Suprapubic skin (tissue), 4 donors: ENCODE measurements at regions not wholly inside any gene's neighbourhood (a gene's known extent, or its start where the extent isn't known, plus 50 kb on each side); places are given as distances from the start of the nearest gene placed in this dataset.

ENCODE experiments used
- DNase-seq, 2 donors: peaks; one replicate each; pipeline ENCODE4 v3.0.0-alpha.2; 2019; ENCODE audit warnings: low spot score in 2 of 2
- H3K27ac ChIP-seq: fragments of 200-600 bp; sonication (generic); one replicate; pipeline ENCODE4 v1.5.1; 2019
- H3K27me3 ChIP-seq: fragments of 200-600 bp; sonication (generic); one replicate; pipeline ENCODE4 v1.5.1; 2019
- H3K36me3 ChIP-seq: fragments of 200-600 bp; sonication (generic); one replicate; pipeline ENCODE4 v1.5.1; 2019
- H3K4me1 ChIP-seq: fragments of 200-600 bp; sonication (generic); one replicate; pipeline ENCODE4 v1.5.1; 2019
- H3K4me3 ChIP-seq: fragments of 200-600 bp; sonication (generic); one replicate; pipeline ENCODE4 v1.5.1; 2019; ENCODE audit warnings: mild to moderate bottlenecking
- H3K9me3 ChIP-seq: fragments of 200-600 bp; sonication (generic); one replicate; pipeline ENCODE4 v1.5.1; 2019
- CTCF ChIP-seq, 2 donors: fragments of 200-600 bp in 1 of 2; fragments of 450-650 bp in 1 of 2; sonication (generic) in 1 of 2; IDR thresholded peaks; one replicate each; pipeline ENCODE4 v1.5.1; 2016 to 2019; ENCODE audit warnings: antibody characterized with exemption in 2 of 2, mild to moderate bottlenecking in 1 of 2, moderate library complexity in 1 of 2
- EP300 ChIP-seq: sonication (generic); formaldehyde crosslinking; IDR thresholded peaks from one replicate; pipeline ENCODE4 v1.6.1; 2017; ENCODE audit warnings: antibody characterized with exemption
- POLR2A ChIP-seq, 2 donors: fragments of 450-650 bp; IDR thresholded peaks; one replicate each; pipeline ENCODE4 v1.6.1; 2017; ENCODE audit warnings: antibody characterized with exemption in 2 of 2, mild to moderate bottlenecking in 2 of 2, moderate library complexity in 2 of 2
- POLR2AphosphoS5 ChIP-seq, 3 donors: sonication (generic); formaldehyde crosslinking; IDR thresholded peaks; one replicate each; pipeline ENCODE4 v1.6.1; 2017; ENCODE audit warnings: antibody characterized with exemption in 3 of 3
- WGBS: methylation state at CpG from one replicate; pipeline ENCODE4 v1.1.5; 2018; 5-methylcytosine and 5-hydroxymethylcytosine counted together

GRCh38 chr12:42669553-42669952 lies 80.0 kb upstream of the PRICKLE1 start:
- H3K4me3 ChIP-seq = no peak overlapping the region
- H3K9me3 ChIP-seq = no peaks in the 10 kb centered on the region
- H3K4me1 ChIP-seq = no peaks in the 10 kb centered on the region
- WGBS = 34% methylated on average over 2 of the region's 2 CpGs
- no peaks in the 10 kb centered on the region for H3K27me3 ChIP-seq
- DNase-seq = no peak
- no peak overlapping the region for H3K27ac ChIP-seq
- no peaks in the 10 kb centered on the region for H3K36me3 ChIP-seq
- TF ChIP-seq EP300 (no peak), POLR2AphosphoS5 (IDR thresholded peaks at IDR 0.05) (no peak), POLR2A (IDR thresholded peaks at IDR 0.05) (no peak), CTCF (IDR thresholded peaks at IDR 0.05) (no peak)

GRCh38 chr12:42666671-42667243 lies 77.2 kb upstream of the PRICKLE1 start:
- Histone ChIP-seq H3K4me3 (no peak overlapping the region), H3K9me3 (no peaks in the 10 kb centered on the region), H3K27ac (no peak overlapping the region), H3K36me3 (no peaks in the 10 kb centered on the region), H3K4me1 (no peaks in the 10 kb centered on the region), H3K27me3 (no peaks in the 10 kb centered on the region)
- WGBS = 75% methylated on average over 5 of the region's 5 CpGs
- TF ChIP-seq CTCF (IDR thresholded peaks at IDR 0.05) (no peak), EP300 (no peak), POLR2A (IDR thresholded peaks at IDR 0.05) (no peak), POLR2AphosphoS5 (IDR thresholded peaks at IDR 0.05) (no peak)
- DNase-seq = no peak

GRCh38 chr12:42663621-42664020 lies 74.1 kb upstream of the PRICKLE1 start:
- Histone ChIP-seq H3K4me3 (no peak overlapping the region), H3K36me3 (no peaks in the 10 kb centered on the region), H3K9me3 (no peaks in the 10 kb centered on the region), H3K4me1 (no peaks in the 10 kb centered on the region), H3K27me3 (no peaks in the 10 kb centered on the region), H3K27ac (no peak overlapping the region)
- TF ChIP-seq CTCF (IDR thresholded peaks at IDR 0.05) = no peak
- TF ChIP-seq POLR2A (IDR thresholded peaks at IDR 0.05) = no peak
- no peak for TF ChIP-seq POLR2AphosphoS5 (IDR thresholded peaks at IDR 0.05)
- TF ChIP-seq EP300 = no peak
- DNase-seq = no peak
- WGBS = 81% methylated on average over 3 of the region's 3 CpGs

- Histone ChIP-seq H3K27me3 (no peaks in the 10 kb centered on the region), H3K4me1 (no peaks in the 10 kb centered on the region), H3K36me3 (no peaks in the 10 kb centered on the region), H3K27ac (no peak overlapping the region), H3K9me3 (no peaks in the 10 kb centered on the region), H3K4me3 (no peak overlapping the region)
- WGBS = 61% methylated on average over 3 of the region's 3 CpGs
- DNase-seq = no peak
- TF ChIP-seq POLR2AphosphoS5 (IDR thresholded peaks at IDR 0.05) (no peak), CTCF (IDR thresholded peaks at IDR 0.05) (no peak), POLR2A (IDR thresholded peaks at IDR 0.05) (no peak), EP300 (no peak)
These were observed 71.7 kb upstream of the PRICKLE1 start for GRCh38 chr12:42660968-42661937.

- Histone ChIP-seq H3K4me3 (no peak overlapping the region), H3K9me3 (no peaks in the 10 kb centered on the region), H3K4me1 (no peaks in the 10 kb centered on the region), H3K36me3 (no peaks in the 10 kb centered on the region), H3K27me3 (no peaks in the 10 kb centered on the region), H3K27ac (no peak overlapping the region)
- no peak for TF ChIP-seq EP300
- no peak for TF ChIP-seq POLR2A (IDR thresholded peaks at IDR 0.05)
- TF ChIP-seq POLR2AphosphoS5 (IDR thresholded peaks at IDR 0.05) = no peak
- no peak for TF ChIP-seq CTCF (IDR thresholded peaks at IDR 0.05)
- no peak for DNase-seq
- 84% methylated on average over 1 of the region's 1 CpG for WGBS
These were observed 70.6 kb upstream of the PRICKLE1 start for GRCh38 chr12:42660117-42660516.
